Epithelial cell of esophagus (primary cell): ENCODE measurements at regions not wholly inside any gene's neighbourhood (a gene's known extent, or its start where the extent isn't known, plus 50 kb on each side); places are given as distances from the start of the nearest gene placed in this dataset.

Source experiments
- DNase-seq: peaks from one replicate; pipeline ENCODE4 v3.0.0; 2010; ENCODE audit warnings: low read depth
- H3K4me3 ChIP-seq: 2 replicates; pipeline ENCODE4 v1.5.1; 2011; ENCODE audit warnings: mild to moderate bottlenecking, low read length, control low read depth
- TF ChIP-seq, protein P1 (sequence below): IDR thresholded peaks from 2 replicates; pipeline ENCODE4 v1.5.1; 2011; ENCODE audit warnings: low read depth, mild to moderate bottlenecking, low read length, control low read depth, inconsistent platforms; ENCODE audit not compliant: insufficient read depth; ENCODE audit errors: missing control alignments

DNA sequence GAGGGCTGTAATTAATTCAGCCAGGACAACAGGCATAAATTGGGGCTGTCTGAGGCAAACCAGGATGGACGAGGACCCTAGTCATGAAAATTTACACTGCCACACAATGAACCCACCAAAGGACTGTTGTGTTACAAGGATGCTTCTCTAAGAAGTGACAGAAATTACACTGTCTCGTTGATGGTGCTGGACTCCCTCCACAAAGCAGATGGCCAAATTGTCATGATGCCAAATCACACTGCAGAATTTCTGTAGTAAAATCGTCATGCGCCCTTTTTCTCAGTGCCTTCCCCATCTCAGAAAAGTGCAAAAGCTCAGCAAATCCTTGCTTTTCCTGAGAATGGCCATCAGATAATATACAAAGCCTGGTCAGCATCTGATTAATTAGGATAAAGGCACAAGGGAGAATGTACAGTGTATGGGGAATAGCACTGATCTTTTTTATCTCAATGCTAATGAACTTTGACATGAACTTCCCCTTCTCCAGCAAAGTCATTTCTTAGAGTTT is 545.8 kb downstream of the CSNK1G3 start:
- DNase-seq = no peak
- TF ChIP-seq, protein P1, sequence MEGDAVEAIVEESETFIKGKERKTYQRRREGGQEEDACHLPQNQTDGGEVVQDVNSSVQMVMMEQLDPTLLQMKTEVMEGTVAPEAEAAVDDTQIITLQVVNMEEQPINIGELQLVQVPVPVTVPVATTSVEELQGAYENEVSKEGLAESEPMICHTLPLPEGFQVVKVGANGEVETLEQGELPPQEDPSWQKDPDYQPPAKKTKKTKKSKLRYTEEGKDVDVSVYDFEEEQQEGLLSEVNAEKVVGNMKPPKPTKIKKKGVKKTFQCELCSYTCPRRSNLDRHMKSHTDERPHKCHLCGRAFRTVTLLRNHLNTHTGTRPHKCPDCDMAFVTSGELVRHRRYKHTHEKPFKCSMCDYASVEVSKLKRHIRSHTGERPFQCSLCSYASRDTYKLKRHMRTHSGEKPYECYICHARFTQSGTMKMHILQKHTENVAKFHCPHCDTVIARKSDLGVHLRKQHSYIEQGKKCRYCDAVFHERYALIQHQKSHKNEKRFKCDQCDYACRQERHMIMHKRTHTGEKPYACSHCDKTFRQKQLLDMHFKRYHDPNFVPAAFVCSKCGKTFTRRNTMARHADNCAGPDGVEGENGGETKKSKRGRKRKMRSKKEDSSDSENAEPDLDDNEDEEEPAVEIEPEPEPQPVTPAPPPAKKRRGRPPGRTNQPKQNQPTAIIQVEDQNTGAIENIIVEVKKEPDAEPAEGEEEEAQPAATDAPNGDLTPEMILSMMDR = no peak
- H3K4me3 ChIP-seq = no peak overlapping the region

DNA sequence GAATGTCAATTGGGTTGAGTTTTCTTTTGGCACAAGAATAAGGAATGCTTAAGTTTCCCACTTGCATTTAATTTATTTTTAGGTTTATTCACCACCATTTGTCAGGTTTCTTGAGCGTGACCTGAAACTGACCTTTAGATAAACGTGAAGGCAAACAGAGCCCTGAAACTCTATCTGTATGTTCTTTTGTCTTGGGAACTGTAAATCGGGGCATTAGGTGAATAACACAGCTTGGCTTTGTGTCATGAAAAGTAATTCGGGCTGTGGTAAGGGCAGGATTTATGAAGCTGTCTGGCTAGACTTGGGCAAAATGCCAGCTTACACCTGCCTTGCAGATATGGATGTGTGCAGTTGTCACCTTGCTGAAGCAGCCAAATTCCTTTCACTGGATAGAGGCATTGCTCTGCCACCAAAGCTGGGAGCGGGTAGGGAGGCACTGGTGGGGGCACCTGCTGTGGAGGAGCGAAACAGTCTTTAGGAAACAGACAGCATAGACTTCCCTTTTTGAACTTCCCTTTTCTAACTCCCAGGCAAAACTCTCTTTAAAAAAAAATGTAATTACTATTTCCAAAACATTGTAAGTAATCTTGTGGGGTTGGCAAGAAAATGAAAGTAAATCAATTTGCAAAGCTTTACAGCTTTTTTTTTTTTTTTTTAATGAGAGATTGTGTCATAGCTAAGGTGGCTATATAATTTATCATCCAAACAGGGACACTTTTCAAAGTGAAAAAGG is 545.2 kb downstream of the CSNK1G3 start:
- TF ChIP-seq, protein P1 = no peak
- H3K4me3 ChIP-seq = no peak overlapping the region
- DNase-seq = peak; percentile 54

DNA sequence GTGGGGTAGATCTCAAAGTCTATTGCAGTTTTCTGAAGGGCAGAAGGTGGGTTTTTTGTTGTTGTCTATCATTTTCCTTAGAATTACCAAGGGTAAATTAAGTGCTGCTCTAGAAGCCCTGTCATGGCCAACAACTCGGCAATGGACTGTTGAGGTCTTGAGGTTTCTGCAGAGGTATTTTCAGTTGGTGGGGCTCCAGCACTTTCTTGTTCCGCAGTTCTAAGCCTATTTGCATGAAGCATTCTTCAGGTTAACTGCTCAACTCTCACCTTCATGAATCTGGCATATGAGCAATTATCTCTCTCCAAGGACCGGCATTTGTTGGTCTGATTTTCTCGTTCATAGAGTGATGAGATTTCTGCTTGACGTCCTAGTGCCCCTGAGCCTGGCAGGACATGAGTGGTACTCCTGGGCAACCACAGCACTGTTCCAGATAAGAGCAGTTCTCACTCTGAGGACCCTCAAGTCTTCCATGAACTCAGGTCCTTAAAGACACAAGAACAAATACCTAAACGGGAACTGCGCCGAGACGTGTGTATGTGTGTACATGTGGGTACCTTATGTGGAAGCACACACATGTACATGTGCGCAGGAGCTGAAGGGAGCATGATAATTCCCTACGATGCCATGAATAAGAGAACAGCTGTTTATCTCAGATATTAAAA is 544.5 kb downstream of the CSNK1G3 start:
- no peak for DNase-seq
- TF ChIP-seq, protein P1 = no peak
- no peak overlapping the region for H3K4me3 ChIP-seq

DNA sequence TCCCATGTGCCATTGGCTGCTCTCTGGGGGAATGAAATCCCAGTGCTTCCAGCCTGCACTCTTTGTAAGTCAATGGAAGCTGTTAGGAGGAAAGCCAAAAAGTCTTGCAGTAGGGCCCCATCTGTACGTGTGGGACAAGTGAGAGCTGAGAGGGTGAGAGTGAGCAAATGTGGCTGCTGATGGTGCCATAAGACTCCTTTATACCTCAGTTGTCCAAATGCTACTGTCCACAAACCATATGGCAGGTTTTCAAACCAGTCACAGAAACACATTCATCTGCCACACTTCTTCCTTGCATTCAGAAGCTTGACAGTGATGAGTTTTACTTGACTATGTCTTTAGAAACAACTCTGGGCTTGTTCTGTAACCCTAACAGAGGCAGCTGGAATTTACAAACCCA is 543.8 kb downstream of the CSNK1G3 start:
- no peak overlapping the region for H3K4me3 ChIP-seq
- DNase-seq = no peak
- TF ChIP-seq, protein P1 = no peak

DNA sequence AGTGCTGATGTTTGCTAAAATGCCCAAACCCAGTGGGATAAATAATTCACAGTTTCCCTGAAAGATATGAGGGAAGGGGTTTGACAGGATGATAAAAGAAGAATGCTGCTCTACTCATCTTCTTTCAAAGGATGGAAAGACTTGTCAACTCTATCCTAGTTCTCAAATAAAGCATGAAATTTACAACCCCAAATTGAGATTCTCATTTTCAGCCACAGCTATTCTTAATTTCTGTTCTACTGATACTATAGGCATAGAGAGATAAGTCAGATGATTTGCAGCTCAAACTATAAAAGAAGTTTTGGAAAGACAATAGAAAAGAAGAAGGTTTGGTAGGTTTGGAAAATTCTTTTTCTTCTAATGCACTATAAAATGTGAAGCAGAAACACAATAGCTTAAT is 542.6 kb downstream of the CSNK1G3 start:
- TF ChIP-seq, protein P1 = no peak
- no peak for DNase-seq
- no peak overlapping the region for H3K4me3 ChIP-seq

DNA sequence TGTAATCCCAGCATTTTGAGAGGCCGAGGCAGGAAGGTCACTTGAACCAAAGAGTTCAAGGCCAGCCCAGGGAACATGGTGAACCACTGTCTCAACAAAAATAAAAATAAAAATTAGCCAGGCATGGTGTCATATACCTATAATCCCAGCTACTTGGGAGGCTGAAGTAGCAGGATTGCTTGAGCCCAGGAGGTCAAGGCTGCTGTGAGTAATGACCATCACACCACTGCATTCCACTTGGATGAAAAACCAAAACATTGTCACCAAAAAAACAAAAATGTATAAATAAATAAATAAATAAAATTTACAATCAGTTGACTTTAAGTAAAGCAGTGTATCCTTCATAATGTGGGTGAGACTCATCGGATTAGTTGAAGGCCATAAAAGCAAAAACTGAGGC is 541.4 kb downstream of the CSNK1G3 start:
- DNase-seq = no peak
- TF ChIP-seq, protein P1 = no peak
- H3K4me3 ChIP-seq = no peak overlapping the region
